GM18508 (cell line): ENCODE measurements at regions not wholly inside any gene's neighbourhood (a gene's known extent, or its start where the extent isn't known, plus 50 kb on each side); places are given as distances from the start of the nearest gene placed in this dataset.

ENCODE experiments used
- ATAC-seq: cut with Tn5 transposase; IDR thresholded peaks from one replicate; pipeline ENCODE4 v1.9.1; 2021; ENCODE audit warnings: moderate number of reproducible peaks; ENCODE audit not compliant: insufficient read depth, unreplicated experiment

- ATAC-seq, result no peak
These were observed 319.4 kb downstream of the TLR4 start for GRCh38 chr9:118023644-118024043.

- ATAC-seq, result no peak
These were observed 324.0 kb downstream of the TLR4 start for GRCh38 chr9:118028225-118028624.

GRCh38 chr9:118029425-118029824, 325.2 kb downstream of the TLR4 start:
- no peak for ATAC-seq

- no peak for ATAC-seq
These were observed 330.5 kb downstream of the TLR4 start for GRCh38 chr9:118034701-118035100.

- no peak for ATAC-seq
These were observed 334.5 kb downstream of the TLR4 start for GRCh38 chr9:118038713-118039112.

- no peak for ATAC-seq
These were observed 354.0 kb downstream of the TLR4 start for GRCh38 chr9:118058227-118058626.

- ATAC-seq, result no peak
These were observed 355.5 kb downstream of the TLR4 start for GRCh38 chr9:118059484-118060278.

- no peak for ATAC-seq
These were observed 379.0 kb downstream of the TLR4 start for GRCh38 chr9:118083161-118083560.

- peak; percentile 67 for ATAC-seq
These were observed 383.9 kb downstream of the TLR4 start for GRCh38 chr9:118088090-118088489.

GRCh38 chr9:118091226-118091625, 387.0 kb downstream of the TLR4 start:
- no peak for ATAC-seq

GRCh38 chr9:118091711-118092500, 387.7 kb downstream of the TLR4 start:
- ATAC-seq, result no peak

GRCh38 chr9:118094387-118094786, 390.2 kb downstream of the TLR4 start:
- no peak for ATAC-seq

GRCh38 chr9:118100529-118101419, 396.6 kb downstream of the TLR4 start:
- no peak for ATAC-seq

GRCh38 chr9:118104363-118104762, 400.2 kb downstream of the TLR4 start:
- ATAC-seq, result no peak

- ATAC-seq, result no peak
These were observed 404.8 kb downstream of the TLR4 start for GRCh38 chr9:118108971-118109370.

GRCh38 chr9:118109542-118109941, 405.3 kb downstream of the TLR4 start:
- ATAC-seq, result no peak

- no peak for ATAC-seq
These were observed 417.2 kb downstream of the TLR4 start for GRCh38 chr9:118121361-118121760.

- no peak for ATAC-seq
These were observed 424.1 kb downstream of the TLR4 start for GRCh38 chr9:118128313-118128712.

GRCh38 chr9:118129541-118129940, 425.3 kb downstream of the TLR4 start:
- no peak for ATAC-seq

- ATAC-seq, result no peak
These were observed 444.8 kb downstream of the TLR4 start for GRCh38 chr9:118148990-118149389.

GRCh38 chr9:118156846-118157245, 452.6 kb downstream of the TLR4 start:
- ATAC-seq, result no peak
